HG03565 (cell line): ENCODE measurements at regions not wholly inside any gene's neighbourhood (a gene's known extent, or its start where the extent isn't known, plus 50 kb on each side); places are given as distances from the start of the nearest gene placed in this dataset.
A peak's percentile ranks its signal among the peaks of the same experiment; 100 is the strongest.

ENCODE experiments used
- ATAC-seq: cut with Tn5 transposase; IDR thresholded peaks from one replicate; pipeline ENCODE4 v1.9.1; 2021; ENCODE audit warnings: mild to moderate bottlenecking, moderate library complexity; ENCODE audit not compliant: unreplicated experiment

- ATAC-seq, result no peak
Observed at GRCh38 chr18:67381608-67382150, 134.8 kb downstream of the DSEL start.

- no peak for ATAC-seq
Observed at GRCh38 chr18:67380867-67381266, 135.7 kb downstream of the DSEL start.

- no peak for ATAC-seq
Observed at GRCh38 chr18:67379981-67380380, 136.5 kb downstream of the DSEL start.

GRCh38 chr18:67376372-67376771 is 140.1 kb downstream of the DSEL start:
- no peak for ATAC-seq

- no peak for ATAC-seq
Observed at GRCh38 chr18:67373636-67374035, 142.9 kb downstream of the DSEL start.

- no peak for ATAC-seq
Observed at GRCh38 chr18:67367540-67367939, 149.0 kb downstream of the DSEL start.

GRCh38 chr18:67363694-67364093 is 152.8 kb downstream of the DSEL start:
- ATAC-seq, result no peak

GRCh38 chr18:67362906-67363305 is 153.6 kb downstream of the DSEL start:
- no peak for ATAC-seq

GRCh38 chr18:67359873-67360838 is 156.4 kb downstream of the DSEL start:
- peak; percentile 89 for ATAC-seq

GRCh38 chr18:67358947-67359346 is 157.6 kb downstream of the DSEL start:
- no peak for ATAC-seq

- no peak for ATAC-seq
Observed at GRCh38 chr18:67354692-67355091, 161.8 kb downstream of the DSEL start.

GRCh38 chr18:67354091-67354490 is 162.4 kb downstream of the DSEL start:
- ATAC-seq, result no peak

- ATAC-seq, result no peak
Observed at GRCh38 chr18:67347438-67347837, 169.1 kb downstream of the DSEL start.

- ATAC-seq, result no peak
Observed at GRCh38 chr18:67342159-67342558, 174.4 kb downstream of the DSEL start.

GRCh38 chr18:67337696-67338095 is 178.8 kb downstream of the DSEL start:
- no peak for ATAC-seq

GRCh38 chr18:67331857-67332256 is 184.7 kb downstream of the DSEL start:
- ATAC-seq, result no peak

- ATAC-seq, result no peak
Observed at GRCh38 chr18:67319109-67319508, 197.4 kb downstream of the DSEL start.

- no peak for ATAC-seq
Observed at GRCh38 chr18:67318651-67319050, 197.9 kb downstream of the DSEL start.

- no peak for ATAC-seq
Observed at GRCh38 chr18:67310826-67311225, 205.7 kb downstream of the DSEL start.

GRCh38 chr18:67308819-67309218 is 207.7 kb downstream of the DSEL start:
- no peak for ATAC-seq

- no peak for ATAC-seq
Observed at GRCh38 chr18:67305466-67305865, 211.1 kb downstream of the DSEL start.

- no peak for ATAC-seq
Observed at GRCh38 chr18:67302043-67302442, 214.5 kb downstream of the DSEL start.
